ENCODE measurements at regions not wholly inside any gene's neighbourhood (a gene's known extent, or its start where the extent isn't known, plus 50 kb on each side); places are given as distances from the start of the nearest gene placed in this dataset.

DNA sequence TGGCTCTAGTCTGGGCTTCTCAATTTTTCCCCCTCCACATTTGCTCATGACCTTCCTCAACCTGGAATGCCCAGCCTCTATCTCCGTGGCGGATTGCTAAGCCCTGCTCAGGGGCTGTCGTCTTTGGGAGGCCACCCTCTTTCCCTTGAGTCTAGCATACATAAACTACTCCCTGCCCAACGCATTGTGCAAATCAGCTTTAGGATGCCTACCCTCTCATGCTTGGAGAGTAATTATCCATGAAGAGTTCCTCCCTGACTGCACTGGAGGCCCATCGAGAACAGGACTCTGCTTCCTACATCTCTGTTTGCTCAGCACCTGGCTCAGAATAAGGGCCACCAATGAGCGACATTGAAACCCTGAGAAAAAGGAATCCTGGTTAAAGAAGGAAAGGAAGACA, 53.7 kb upstream of the NPAS2 start:
- TF ChIP-seq, protein P1, sequence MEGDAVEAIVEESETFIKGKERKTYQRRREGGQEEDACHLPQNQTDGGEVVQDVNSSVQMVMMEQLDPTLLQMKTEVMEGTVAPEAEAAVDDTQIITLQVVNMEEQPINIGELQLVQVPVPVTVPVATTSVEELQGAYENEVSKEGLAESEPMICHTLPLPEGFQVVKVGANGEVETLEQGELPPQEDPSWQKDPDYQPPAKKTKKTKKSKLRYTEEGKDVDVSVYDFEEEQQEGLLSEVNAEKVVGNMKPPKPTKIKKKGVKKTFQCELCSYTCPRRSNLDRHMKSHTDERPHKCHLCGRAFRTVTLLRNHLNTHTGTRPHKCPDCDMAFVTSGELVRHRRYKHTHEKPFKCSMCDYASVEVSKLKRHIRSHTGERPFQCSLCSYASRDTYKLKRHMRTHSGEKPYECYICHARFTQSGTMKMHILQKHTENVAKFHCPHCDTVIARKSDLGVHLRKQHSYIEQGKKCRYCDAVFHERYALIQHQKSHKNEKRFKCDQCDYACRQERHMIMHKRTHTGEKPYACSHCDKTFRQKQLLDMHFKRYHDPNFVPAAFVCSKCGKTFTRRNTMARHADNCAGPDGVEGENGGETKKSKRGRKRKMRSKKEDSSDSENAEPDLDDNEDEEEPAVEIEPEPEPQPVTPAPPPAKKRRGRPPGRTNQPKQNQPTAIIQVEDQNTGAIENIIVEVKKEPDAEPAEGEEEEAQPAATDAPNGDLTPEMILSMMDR (IDR thresholded peaks at IDR 0.05; ENCODE audit: low read length): no peak
- TF ChIP-seq EZH2phosphoT487 (IDR thresholded peaks at IDR 0.05; ENCODE audit: low read length) (no peak), EZH2 (optimal IDR thresholded peaks at IDR 0.05; ENCODE audit: low read depth, low read length) (no peak)

All from MM.1S (cell line).